Testis (tissue), 2 donors: ENCODE measurements at regions not wholly inside any gene's neighbourhood (a gene's known extent, or its start where the extent isn't known, plus 50 kb on each side); places are given as distances from the start of the nearest gene placed in this dataset.

Experiments
- DNase-seq: peaks from one replicate; pipeline ENCODE4 v3.0.0-alpha.2; 2019
- H3K27ac ChIP-seq, 2 donors: fragments of 200-600 bp; sonication (generic); one replicate each; pipeline ENCODE4 v1.5.1; 2019
- H3K27me3 ChIP-seq: fragments of 200-600 bp; sonication (generic); one replicate; pipeline ENCODE4 v1.5.1; 2019
- H3K36me3 ChIP-seq: fragments of 200-600 bp; sonication (generic); one replicate; pipeline ENCODE4 v1.5.1; 2017; ENCODE audit warnings: low read depth; ENCODE audit errors: missing control alignments
- H3K4me1 ChIP-seq: fragments of 200-600 bp; sonication (generic); one replicate; pipeline ENCODE4 v1.5.1; 2019
- H3K4me3 ChIP-seq, 2 donors: fragments of 200-600 bp; sonication (generic); one replicate each; pipeline ENCODE4 v1.5.1; 2017 to 2019
- H3K9me3 ChIP-seq: fragments of 200-600 bp; sonication (generic); one replicate; pipeline ENCODE4 v1.5.1; 2017
- CTCF ChIP-seq, 3 experiments: fragments of 450-650 bp in 2 of 3; fragments of 200-600 bp in 1 of 3; sonication (generic) in 1 of 3; IDR thresholded peaks; one replicate each; pipeline ENCODE4 v1.5.1; 2016 to 2019; ENCODE audit warnings: antibody characterized with exemption in 3 of 3, mild to moderate bottlenecking in 2 of 3, moderate library complexity in 1 of 3
- POLR2A ChIP-seq: fragments of 450-650 bp; IDR thresholded peaks from one replicate; pipeline ENCODE4 v1.6.1; 2017; ENCODE audit warnings: antibody characterized with exemption, mild to moderate bottlenecking, moderate library complexity
- WGBS, 2 donors: methylation state at CpG; one replicate each; pipeline ENCODE4 v1.1.5; 2018; 5-methylcytosine and 5-hydroxymethylcytosine counted together
- intact Hi-C: fragments of 100-400 bp; cut with DNase I; formaldehyde crosslinking; loops from one replicate; pipeline ENCODE4 v1.15.1; 2023; ENCODE audit warnings: low total_unique reads

GRCh38 chr11:22460181-22460580, 122.0 kb downstream of the SLC17A6 start:
- WGBS, 2 donors: 88 to 92% methylated on average over 3 of the region's 3 CpGs
- no peak for DNase-seq
- no peak for TF ChIP-seq POLR2A
- no peak for TF ChIP-seq CTCF (IDR thresholded peaks at IDR 0.05)
- intact Hi-C loops: no loop called here
- no peaks in the 10 kb centered on the region for H3K9me3 ChIP-seq
- no peaks in the 10 kb centered on the region for H3K4me1 ChIP-seq
- no peaks in the 10 kb centered on the region for H3K27me3 ChIP-seq
- no peaks in the 10 kb centered on the region for H3K36me3 ChIP-seq
- no peak overlapping the region for H3K27ac ChIP-seq
- no peak overlapping the region for H3K4me3 ChIP-seq

DNA sequence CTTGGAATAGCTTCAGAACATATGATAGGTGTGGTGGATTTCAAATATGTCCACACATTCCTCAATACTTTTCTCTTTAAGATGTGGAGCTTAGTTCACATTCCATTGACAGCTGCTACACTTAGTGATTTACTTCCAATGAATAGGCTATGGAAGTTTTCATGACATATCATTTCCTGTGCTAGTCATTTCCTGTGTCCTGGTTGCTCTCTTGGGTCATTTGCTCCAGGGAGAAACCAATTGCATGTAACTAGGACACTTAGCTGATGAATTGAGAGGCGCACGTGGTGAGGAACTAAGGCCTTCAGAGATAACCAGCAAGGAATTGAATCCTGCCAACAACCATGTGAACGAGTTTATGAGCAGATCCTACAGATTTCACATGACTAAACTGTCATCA, 120.9 kb downstream of the SLC17A6 start:
- H3K27me3 ChIP-seq: no peaks in the 10 kb centered on the region
- H3K4me1 ChIP-seq: no peaks in the 10 kb centered on the region
- WGBS, 2 donors: 69 to 73% methylated on average over 3 of the region's 3 CpGs
- intact Hi-C loops: no loop called here
- no peak overlapping the region for H3K27ac ChIP-seq
- no peak for DNase-seq
- no peak overlapping the region for H3K4me3 ChIP-seq
- H3K9me3 ChIP-seq: no peaks in the 10 kb centered on the region
- H3K36me3 ChIP-seq: no peaks in the 10 kb centered on the region
- no peak for TF ChIP-seq POLR2A
- TF ChIP-seq CTCF (IDR thresholded peaks at IDR 0.05): no peak

GRCh38 chr11:22458161-22458560, 120.0 kb downstream of the SLC17A6 start:
- no peak for TF ChIP-seq POLR2A
- no peak for TF ChIP-seq CTCF (IDR thresholded peaks at IDR 0.05)
- Histone ChIP-seq H3K36me3 (no peaks in the 10 kb centered on the region), H3K27me3 (no peaks in the 10 kb centered on the region), H3K9me3 (no peaks in the 10 kb centered on the region), H3K4me3 (no peak overlapping the region), H3K4me1 (no peaks in the 10 kb centered on the region), H3K27ac (no peak overlapping the region)
- 37 to 52% methylated on average over 3 of the region's 3 CpGs for WGBS, 2 donors
- intact Hi-C loops: no loop called here
- DNase-seq: no peak

DNA sequence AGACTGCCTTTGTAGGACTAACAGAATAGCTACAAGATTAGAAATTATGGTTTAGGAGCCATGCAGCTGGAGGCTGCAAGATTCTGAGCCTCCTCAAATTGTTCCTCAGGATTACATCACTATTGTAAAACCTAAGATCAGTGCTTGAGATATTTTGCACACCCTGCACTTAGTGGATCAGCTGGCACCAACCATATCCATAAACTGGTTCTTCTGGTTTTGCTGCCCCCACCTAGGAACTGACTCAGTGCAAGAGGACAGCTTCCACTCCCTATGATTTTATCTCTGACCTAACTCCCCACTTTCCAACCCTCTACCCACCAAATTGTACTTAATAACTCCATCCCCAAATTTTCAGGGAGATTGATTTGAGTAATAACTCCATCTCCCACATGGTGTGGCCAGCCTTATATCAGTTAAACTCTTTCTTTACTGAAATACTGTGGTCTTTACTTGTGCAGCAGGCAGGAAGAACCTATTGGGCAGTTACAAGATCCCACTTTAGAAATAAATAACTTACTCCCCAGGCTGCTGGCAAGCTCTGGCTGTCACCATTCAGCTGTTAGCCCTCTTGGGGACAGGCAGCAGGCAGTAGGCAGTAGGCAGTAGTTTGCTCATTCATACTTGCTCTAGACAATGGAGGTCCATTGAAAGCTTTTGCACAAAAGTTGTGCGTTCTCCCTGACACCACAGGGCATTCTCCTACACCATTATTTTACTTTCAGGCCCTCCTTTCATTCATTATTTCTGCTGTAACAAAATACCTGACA, 119.0 kb downstream of the SLC17A6 start:
- TF ChIP-seq POLR2A (no peak), CTCF (IDR thresholded peaks at IDR 0.05) (no peak)
- no peaks in the 10 kb centered on the region for H3K27me3 ChIP-seq

More for the DNA sequence above, 119.0 kb downstream of the SLC17A6 start:
- Histone ChIP-seq H3K27ac (no peak overlapping the region), H3K36me3 (no peaks in the 10 kb centered on the region), H3K9me3 (no peaks in the 10 kb centered on the region), H3K4me3 (no peak overlapping the region), H3K4me1 (no peaks in the 10 kb centered on the region)
- WGBS, 2 donors: 83 to 93% methylated on average over 1 of the region's 1 CpG
- intact Hi-C loops: no loop called here
- no peak for DNase-seq
